ENCODE measurements at regions not wholly inside any gene's neighbourhood (a gene's known extent, or its start where the extent isn't known, plus 50 kb on each side); places are given as distances from the start of the nearest gene placed in this dataset.

- DNase-seq = no peak
These were observed 282.3 kb downstream of the PYDC2 start for GRCh38 chr3:191743283-191743682.

- DNase-seq = no peak
These were observed 289.7 kb downstream of the PYDC2 start for GRCh38 chr3:191750618-191751017.

- no peak for DNase-seq
These were observed 292.2 kb downstream of the PYDC2 start for GRCh38 chr3:191753196-191753595.

- peak; percentile 19 for DNase-seq
These were observed 300.9 kb downstream of the PYDC2 start for GRCh38 chr3:191761906-191762305.

- peak; percentile 85 for DNase-seq
These were observed 301.5 kb downstream of the PYDC2 start for GRCh38 chr3:191762323-191762960.

- no peak for DNase-seq
These were observed 307.5 kb downstream of the PYDC2 start for GRCh38 chr3:191768421-191768820.

GRCh38 chr3:191770541-191770940, 309.6 kb downstream of the PYDC2 start:
- no peak for DNase-seq

GRCh38 chr3:191774485-191774884, 313.5 kb downstream of the PYDC2 start:
- peak; percentile 95 for DNase-seq

- DNase-seq = peak; percentile 75
These were observed 314.7 kb downstream of the PYDC2 start for GRCh38 chr3:191775451-191776233.

- no peak for DNase-seq
These were observed 320.1 kb downstream of the PYDC2 start for GRCh38 chr3:191781044-191781443.

- no peak for DNase-seq
These were observed 322.1 kb downstream of the PYDC2 start for GRCh38 chr3:191783024-191783423.

GRCh38 chr3:191790934-191791333, 330.0 kb downstream of the PYDC2 start:
- no peak for DNase-seq

GRCh38 chr3:191792580-191792979, 331.6 kb downstream of the PYDC2 start:
- no peak for DNase-seq

GRCh38 chr3:191795196-191795595, 334.2 kb downstream of the PYDC2 start:
- DNase-seq = no peak

GRCh38 chr3:191797271-191797670, 336.3 kb downstream of the PYDC2 start:
- DNase-seq = no peak

- no peak for DNase-seq
These were observed 341.7 kb downstream of the PYDC2 start for GRCh38 chr3:191802671-191803070.

GRCh38 chr3:191804935-191805334, 344.0 kb downstream of the PYDC2 start:
- no peak for DNase-seq

- DNase-seq = no peak
These were observed 347.1 kb downstream of the PYDC2 start for GRCh38 chr3:191808073-191808472.

- DNase-seq = peak; percentile 27
These were observed 348.5 kb downstream of the PYDC2 start for GRCh38 chr3:191809326-191809949.

- no peak for DNase-seq
These were observed 352.3 kb downstream of the PYDC2 start for GRCh38 chr3:191813245-191813644.

- no peak for DNase-seq
These were observed 387.9 kb downstream of the PYDC2 start for GRCh38 chr3:191848818-191849217.

- no peak for DNase-seq
These were observed 398.6 kb downstream of the PYDC2 start for GRCh38 chr3:191859531-191859930.

- DNase-seq = no peak
These were observed 408.9 kb downstream of the PYDC2 start for GRCh38 chr3:191869738-191870415.

Measured in fibroblast of skin of scalp (primary cell).